ENCODE measurements at regions not wholly inside any gene's neighbourhood (a gene's known extent, or its start where the extent isn't known, plus 50 kb on each side); places are given as distances from the start of the nearest gene placed in this dataset.

DNA sequence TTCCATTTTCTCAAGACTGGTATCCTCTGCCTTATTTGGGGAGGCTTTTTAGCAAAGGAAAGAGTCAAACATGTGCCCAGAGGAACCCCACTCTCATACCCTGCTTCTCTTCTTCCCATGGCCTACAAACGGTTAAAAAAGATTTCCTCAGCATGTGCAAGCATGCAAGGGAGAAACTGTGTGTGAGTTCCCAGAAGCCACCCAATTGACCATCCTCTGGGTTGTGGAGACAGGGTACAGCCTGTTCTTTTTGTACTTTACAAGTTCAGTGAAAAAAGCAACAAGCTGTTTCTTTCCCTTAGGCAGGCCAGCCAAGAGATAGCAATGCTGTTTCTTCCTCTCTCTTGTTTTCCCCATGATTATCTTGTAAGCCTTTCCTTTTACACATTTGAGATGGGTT is 68.8 kb upstream of the MTPN start:
- TF ChIP-seq POLR2AphosphoS5 (IDR thresholded peaks at IDR 0.05) = peak in 2 of 3 donors; percentile 10 to 32
- TF ChIP-seq, protein P1, sequence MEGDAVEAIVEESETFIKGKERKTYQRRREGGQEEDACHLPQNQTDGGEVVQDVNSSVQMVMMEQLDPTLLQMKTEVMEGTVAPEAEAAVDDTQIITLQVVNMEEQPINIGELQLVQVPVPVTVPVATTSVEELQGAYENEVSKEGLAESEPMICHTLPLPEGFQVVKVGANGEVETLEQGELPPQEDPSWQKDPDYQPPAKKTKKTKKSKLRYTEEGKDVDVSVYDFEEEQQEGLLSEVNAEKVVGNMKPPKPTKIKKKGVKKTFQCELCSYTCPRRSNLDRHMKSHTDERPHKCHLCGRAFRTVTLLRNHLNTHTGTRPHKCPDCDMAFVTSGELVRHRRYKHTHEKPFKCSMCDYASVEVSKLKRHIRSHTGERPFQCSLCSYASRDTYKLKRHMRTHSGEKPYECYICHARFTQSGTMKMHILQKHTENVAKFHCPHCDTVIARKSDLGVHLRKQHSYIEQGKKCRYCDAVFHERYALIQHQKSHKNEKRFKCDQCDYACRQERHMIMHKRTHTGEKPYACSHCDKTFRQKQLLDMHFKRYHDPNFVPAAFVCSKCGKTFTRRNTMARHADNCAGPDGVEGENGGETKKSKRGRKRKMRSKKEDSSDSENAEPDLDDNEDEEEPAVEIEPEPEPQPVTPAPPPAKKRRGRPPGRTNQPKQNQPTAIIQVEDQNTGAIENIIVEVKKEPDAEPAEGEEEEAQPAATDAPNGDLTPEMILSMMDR (IDR thresholded peaks at IDR 0.05) = no peak
- TF ChIP-seq EP300 (IDR thresholded peaks at IDR 0.05; ENCODE audit: low read depth) = peak; percentile 81

Measured in transverse colon (tissue), 4 donors.